Pancreas (tissue), 10 donors: ENCODE measurements at regions not wholly inside any gene's neighbourhood (a gene's known extent, or its start where the extent isn't known, plus 50 kb on each side); places are given as distances from the start of the nearest gene placed in this dataset.

ENCODE experiments used
- ATAC-seq, 4 donors: fragments of 200-7000 bp; cut with Tn5 transposase; one replicate each; pipeline versions ENCODE4 v1.8.0 to v1.9.1; 2020; ENCODE audit warnings: mild to moderate bottlenecking in 4 of 4, moderate library complexity in 4 of 4
- DNase-seq, 6 donors: peaks; one replicate each; pipeline ENCODE4 v3.0.0-alpha.2; 2020
- FAIRE-seq: peaks from 2 replicates; lab custom pipeline; 2012; peaks lifted over from hg19 to GRCh38; lab: Jason Lieb, UNC
- H3K27ac ChIP-seq, 4 donors: fragments of 200-600 bp; sonication (generic); 1 replicate in 3 of 4; 2 replicates in 1 of 4; pipeline versions ENCODE4 v1.5.0 to v1.8.0; 2020
- H3K27me3 ChIP-seq, 4 donors: fragments of 200-600 bp; one replicate each; pipeline ENCODE4 v1.8.0; 2021
- H3K36me3 ChIP-seq, 3 donors: fragments of 200-600 bp; sonication (generic) in 1 of 3; one replicate each; pipeline versions ENCODE4 v1.5.0 to v1.8.0; 2020 to 2021
- H3K4me1 ChIP-seq, 3 donors: fragments of 200-600 bp; one replicate each; pipeline ENCODE4 v1.8.0; 2021
- H3K4me3 ChIP-seq, 4 donors: fragments of 200-600 bp; sonication (generic) in 2 of 4; one replicate each; pipeline versions ENCODE4 v1.5.0 to v1.8.0; 2020 to 2021
- H3K9me3 ChIP-seq, 4 donors: fragments of 200-600 bp; one replicate each; pipeline ENCODE4 v1.8.0; 2021
- CTCF ChIP-seq, 4 donors: fragments of 200-600 bp; sonication (generic) in 3 of 4; IDR thresholded peaks; one replicate each; pipeline versions ENCODE4 v1.5.0 to v1.8.0; 2021; ENCODE audit warnings: antibody characterized with exemption in 4 of 4
- WGBS, 2 donors: extraction: QIAGEN DNeasy Blood & Tissue Kit; methylation state at CpG; one replicate each; pipeline ENCODE4 v1.1.7; 2013; 5-methylcytosine and 5-hydroxymethylcytosine counted together
- intact Hi-C, 3 donors: fragments of 100-400 bp; cut with DNase I; formaldehyde crosslinking; loops; one replicate each; pipeline versions ENCODE4 v1.11.1 to v1.14.2; 2022
- donor health status: healthy with polysubstance abuse.
- donor health status: DM: no; HTN: no; CAD: no; lungs with moderate emphysema.
- donor health status: DM: no; HTN: no; CAD: no.
- donor health status: control.
- donor health status: control.
- donor health status: Bipolar disorder and iron deficiency.
- donor health status: DM: yes; HTN: yes; CAD: no.
- donor health status: DM: no; HTN: no; CAD: no.
- donor health status: DM: no; HTN: no; CAD: no.
- donor health status: DM: yes; HTN: yes; CAD: no.

GRCh38 chr3:94416768-94417167 lies 353.9 kb downstream of the NSUN3 start:
- ATAC-seq: no peak
- no peaks in the 10 kb centered on the region for H3K27me3 ChIP-seq
- DNase-seq: no peak
- FAIRE-seq: no peak
- TF ChIP-seq CTCF (IDR thresholded peaks at IDR 0.05): no peak
- H3K27ac ChIP-seq: no peak overlapping the region
- no peaks in the 10 kb centered on the region for H3K4me1 ChIP-seq
- no peak overlapping the region for H3K4me3 ChIP-seq
- intact Hi-C loops: no loop called here
- H3K36me3 ChIP-seq: no peaks in the 10 kb centered on the region
- H3K9me3 ChIP-seq: no peaks in the 10 kb centered on the region
- 66 to 69% methylated on average over 4 of the region's 4 CpGs for whole genome bisulfite sequencing, 2 donors

DNA sequence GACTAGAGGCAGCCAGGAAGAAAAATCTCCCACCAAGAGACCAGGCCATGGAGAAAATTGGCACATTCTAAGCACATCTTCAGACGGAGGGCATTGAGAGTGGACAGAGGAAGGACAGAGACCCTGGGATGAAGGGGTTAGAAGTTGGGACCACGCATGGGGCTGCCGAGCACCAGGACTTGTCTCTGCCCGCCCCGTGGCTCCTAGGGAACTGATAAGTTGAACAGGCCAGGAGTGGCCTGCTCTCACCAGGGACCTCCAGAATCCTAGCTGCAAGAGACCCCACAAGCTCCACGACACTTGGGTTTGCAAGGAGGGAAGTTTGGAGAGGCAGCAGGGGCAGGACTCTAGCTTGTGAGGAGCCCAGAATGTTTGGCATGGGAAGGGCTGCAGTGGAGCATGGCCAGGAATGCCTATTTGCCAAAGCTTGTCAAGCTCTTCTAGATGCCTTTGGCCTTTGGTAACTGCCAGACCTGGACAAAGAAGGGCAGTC lies 355.1 kb downstream of the NSUN3 start:
- Histone ChIP-seq H3K36me3 (no peaks in the 10 kb centered on the region), H3K4me1 (no peaks in the 10 kb centered on the region), H3K27ac (no peak overlapping the region), H3K27me3 (no peaks in the 10 kb centered on the region), H3K4me3 (no peak overlapping the region), H3K9me3 (no peaks in the 10 kb centered on the region)
- intact Hi-C loops: no loop called here
- DNase-seq (no peak), ATAC-seq (no peak), FAIRE-seq (no peak)
- no peak for TF ChIP-seq CTCF (IDR thresholded peaks at IDR 0.05)
- 83 to 89% methylated on average over 6 of the region's 6 CpGs for WGBS, 2 donors

GRCh38 chr3:94420931-94421330 lies 358.1 kb downstream of the NSUN3 start:
- intact Hi-C loops: no loop called here
- no peak overlapping the region for H3K4me3 ChIP-seq
- H3K27ac ChIP-seq: no peak overlapping the region
- no peaks in the 10 kb centered on the region for H3K9me3 ChIP-seq
- no peak for DNase-seq
- H3K27me3 ChIP-seq: no peaks in the 10 kb centered on the region
- no peak for ATAC-seq
- 77 to 80% methylated on average over 1 of the region's 1 CpG for WGBS, 2 donors
- FAIRE-seq: no peak
- no peaks in the 10 kb centered on the region for H3K4me1 ChIP-seq
- TF ChIP-seq CTCF (IDR thresholded peaks at IDR 0.05): no peak
- no peaks in the 10 kb centered on the region for H3K36me3 ChIP-seq

DNA sequence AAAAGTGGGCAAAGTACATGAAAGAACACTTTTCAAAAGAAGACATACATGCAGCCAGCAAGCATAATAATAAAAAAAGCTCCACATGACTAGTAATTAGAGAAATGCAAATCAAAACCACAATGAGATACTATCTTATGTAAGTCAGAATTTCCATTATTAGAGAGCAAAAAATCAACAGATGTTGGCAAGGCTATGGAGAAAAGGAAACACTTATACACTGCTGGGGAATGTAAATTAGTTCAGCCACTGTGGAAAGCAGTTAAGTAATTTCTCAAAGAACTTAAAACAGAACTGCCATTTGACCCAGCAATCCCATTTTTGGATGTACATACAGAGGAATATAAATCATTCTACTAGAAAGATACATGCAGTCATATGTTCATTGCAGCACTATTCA lies 360.7 kb downstream of the NSUN3 start:
- ATAC-seq (no peak), FAIRE-seq (no peak), DNase-seq (no peak)
- Histone ChIP-seq H3K27ac (no peak overlapping the region), H3K9me3 (no peaks in the 10 kb centered on the region), H3K36me3 (no peaks in the 10 kb centered on the region), H3K4me1 (no peaks in the 10 kb centered on the region), H3K4me3 (no peak overlapping the region), H3K27me3 (no peaks in the 10 kb centered on the region)
- TF ChIP-seq CTCF (IDR thresholded peaks at IDR 0.05): no peak
- intact Hi-C loops: no loop called here

DNA sequence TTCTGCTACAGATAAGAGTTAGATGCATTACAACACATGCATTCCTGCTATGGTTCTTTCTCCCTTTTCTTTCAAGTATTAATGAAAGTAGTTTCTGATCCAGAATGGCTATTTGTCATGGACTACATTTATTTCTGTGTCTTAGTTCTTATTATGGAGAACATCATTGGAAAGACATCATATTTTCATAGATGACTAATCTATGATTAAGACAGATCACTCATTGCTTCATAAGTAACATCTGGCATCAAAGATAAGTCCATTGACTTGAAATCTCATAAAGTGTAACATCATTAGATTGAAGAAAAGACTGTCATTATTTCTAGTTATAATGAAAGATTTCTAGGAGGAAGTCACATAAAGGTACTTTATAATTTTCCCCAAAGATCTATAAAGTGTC lies 366.7 kb downstream of the NSUN3 start:
- FAIRE-seq (no peak), ATAC-seq (no peak), DNase-seq (no peak)
- no peaks in the 10 kb centered on the region for H3K27me3 ChIP-seq
- no peak overlapping the region for H3K4me3 ChIP-seq
- TF ChIP-seq CTCF (IDR thresholded peaks at IDR 0.05): no peak
- peaks cover 0 to 4% (median 0%) of the 10 kb centered on the region in 3 donors for H3K4me1 ChIP-seq
- intact Hi-C loops: no loop called here
- H3K9me3 ChIP-seq: no peaks in the 10 kb centered on the region
- no peak overlapping the region for H3K27ac ChIP-seq
- no peaks in the 10 kb centered on the region for H3K36me3 ChIP-seq
